Liver (tissue), 8 donors: ENCODE measurements at regions not wholly inside any gene's neighbourhood (a gene's known extent, or its start where the extent isn't known, plus 50 kb on each side); places are given as distances from the start of the nearest gene placed in this dataset.

Experiments
- DNase-seq: peaks from one replicate; pipeline ENCODE4 v3.0.0-alpha.2; 2017; ENCODE audit warnings: low spot score
- H3K27ac ChIP-seq, 2 donors: one replicate each; pipeline ENCODE4 v1.7.0; 2013; ENCODE audit warnings: inconsistent platforms in 2 of 2, low read length in 2 of 2, control low read depth in 1 of 2, low read depth in 1 of 2, mild to moderate bottlenecking in 1 of 2
- H3K27me3 ChIP-seq, 4 donors: one replicate each; pipeline versions ENCODE4 v1.6.1 to v1.7.0; 2013; ENCODE audit warnings: low read length in 3 of 4, inconsistent platforms in 1 of 4, mild to moderate bottlenecking in 1 of 4, moderate library complexity in 1 of 4; ENCODE audit not compliant: control insufficient read depth in 4 of 4, insufficient read depth in 4 of 4
- H3K36me3 ChIP-seq, 4 donors: one replicate each; pipeline versions ENCODE4 v1.6.1 to v1.7.0; 2013; ENCODE audit warnings: low read length in 3 of 4, mild to moderate bottlenecking in 3 of 4, low read depth in 1 of 4, moderate library complexity in 1 of 4; ENCODE audit not compliant: control insufficient read depth in 4 of 4, insufficient read depth in 3 of 4
- H3K4me1 ChIP-seq, 4 donors: one replicate each; pipeline versions ENCODE4 v1.6.1 to v1.7.0; 2013; ENCODE audit warnings: low read length in 3 of 4, mild to moderate bottlenecking in 3 of 4, moderate library complexity in 1 of 4; ENCODE audit not compliant: control insufficient read depth in 4 of 4, insufficient read depth in 4 of 4
- H3K4me3 ChIP-seq, 3 donors: one replicate each; pipeline versions ENCODE4 v1.6.1 to v1.7.0; 2013; ENCODE audit warnings: low read length in 3 of 3, control low read depth in 1 of 3, low read depth in 1 of 3, mild to moderate bottlenecking in 1 of 3
- H3K9ac ChIP-seq, 2 donors: one replicate each; pipeline ENCODE4 v1.7.0; 2013; ENCODE audit warnings: low read length in 2 of 2, mild to moderate bottlenecking in 2 of 2, moderate library complexity in 2 of 2, control low read depth in 1 of 2, low read depth in 1 of 2
- H3K9me3 ChIP-seq, 4 donors: one replicate each; pipeline versions ENCODE4 v1.6.1 to v1.7.0; 2013; ENCODE audit warnings: low read length in 3 of 4; ENCODE audit not compliant: control insufficient read depth in 4 of 4
- EGR1 ChIP-seq, 2 donors: IDR thresholded peaks; 2 replicates each; pipeline ENCODE4 v1.6.1; 2016 to 2018; ENCODE audit warnings: antibody characterized with exemption in 2 of 2, low read depth in 2 of 2
- FOXA1 ChIP-seq: IDR thresholded peaks from 2 replicates; pipeline ENCODE4 v1.6.1; 2016; ENCODE audit warnings: antibody characterized with exemption
- FOXA2 ChIP-seq: IDR thresholded peaks from 2 replicates; pipeline ENCODE4 v1.6.1; 2016; ENCODE audit warnings: antibody characterized with exemption
- GABPA ChIP-seq, 2 donors: IDR thresholded peaks in 1 of 2; conservative IDR thresholded peaks in 1 of 2; 2 replicates each; pipeline ENCODE4 v1.6.1; 2016; ENCODE audit warnings: antibody characterized with exemption in 2 of 2, mild to moderate bottlenecking in 1 of 2, moderate library complexity in 1 of 2
- HNF4A ChIP-seq, 2 donors: conservative IDR thresholded peaks; 2 replicates each; pipeline ENCODE4 v1.6.1; 2016; ENCODE audit warnings: antibody characterized with exemption in 2 of 2, mild to moderate bottlenecking in 2 of 2
- HNF4G ChIP-seq: IDR thresholded peaks from 2 replicates; pipeline ENCODE4 v1.6.1; 2016; ENCODE audit warnings: antibody characterized with exemption
- JUND ChIP-seq, 2 donors: IDR thresholded peaks; 2 replicates each; pipeline ENCODE4 v1.6.1; 2016; ENCODE audit warnings: antibody characterized with exemption in 2 of 2
- NR2F2 ChIP-seq: IDR thresholded peaks from 2 replicates; pipeline ENCODE4 v1.6.1; 2016; ENCODE audit warnings: antibody characterized with exemption
- RAD21 ChIP-seq, 2 donors: IDR thresholded peaks; 2 replicates each; pipeline ENCODE4 v1.6.1; 2016; ENCODE audit warnings: antibody characterized with exemption in 2 of 2, mild to moderate bottlenecking in 2 of 2
- RXRA ChIP-seq, 2 donors: IDR thresholded peaks; 2 replicates each; pipeline ENCODE4 v1.6.1; 2017 to 2018; ENCODE audit warnings: antibody characterized with exemption in 2 of 2, mild to moderate bottlenecking in 1 of 2
- SP1 ChIP-seq: IDR thresholded peaks from 2 replicates; pipeline ENCODE4 v1.6.1; 2018; ENCODE audit warnings: antibody characterized with exemption, mild to moderate bottlenecking
- TAF1 ChIP-seq: conservative IDR thresholded peaks from 2 replicates; pipeline ENCODE4 v1.6.1; 2016; ENCODE audit warnings: antibody characterized with exemption, mild to moderate bottlenecking
- YY1 ChIP-seq: IDR thresholded peaks from 2 replicates; pipeline ENCODE4 v1.6.1; 2016; ENCODE audit warnings: antibody characterized with exemption, mild to moderate bottlenecking
- ZBTB33 ChIP-seq: IDR thresholded peaks from 2 replicates; pipeline ENCODE4 v1.6.1; 2016; ENCODE audit warnings: antibody characterized with exemption
- WGBS: extraction: QIAGEN DNeasy Blood & Tissue Kit; methylation state at CpG from one replicate; pipeline ENCODE4 v1.1.7; 2013; 5-methylcytosine and 5-hydroxymethylcytosine counted together
- TF ChIP-seq, protein P1 (sequence below): IDR thresholded peaks from 2 replicates; pipeline ENCODE4 v1.6.1; 2016; ENCODE audit warnings: antibody characterized with exemption, mild to moderate bottlenecking
- TF ChIP-seq, protein P2 (sequence below): fragments of 150-350 bp; IDR thresholded peaks from 2 replicates; pipeline ENCODE4 v1.5.1; 2017; ENCODE audit warnings: improper control_type of control experiment, low read depth, low read length; ENCODE audit not compliant: missing input control
- TF ChIP-seq, protein P3 (sequence below): IDR thresholded peaks from 2 replicates; pipeline ENCODE4 v1.6.1; 2016; ENCODE audit warnings: antibody characterized with exemption
- TF ChIP-seq, protein P4 (sequence below): IDR thresholded peaks from 2 replicates; pipeline ENCODE4 v1.6.1; 2016; ENCODE audit warnings: antibody characterized with exemption
- donor health status: healthy.
- donor health status: healthy.
- donor health status: healthy.
- donor health status: healthy.
- donor health status: healthy.

DNA sequence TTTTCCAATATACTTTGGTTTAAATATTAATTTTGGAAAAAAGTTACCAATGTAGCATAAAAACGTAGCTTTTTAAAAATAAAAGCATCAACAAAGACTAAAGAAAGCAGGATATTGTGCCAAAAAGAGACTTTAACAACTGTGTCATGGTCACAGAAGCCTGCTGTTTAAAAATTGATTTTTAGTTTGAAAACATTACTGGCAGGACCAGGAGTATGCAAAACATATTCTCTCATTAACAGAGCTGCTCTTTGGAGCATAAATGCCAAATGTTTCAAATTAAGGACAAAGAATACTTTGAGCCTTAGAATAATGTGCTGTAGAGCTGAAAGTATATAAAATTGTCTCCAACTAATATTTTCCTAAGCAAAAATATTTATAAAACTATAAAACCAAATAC is 279.0 kb downstream of the ARAP2 start:
- WGBS = 48% methylated on average over 1 of the region's 1 CpG
- H3K27ac ChIP-seq = no peak overlapping the region
- TF ChIP-seq, protein P1, sequence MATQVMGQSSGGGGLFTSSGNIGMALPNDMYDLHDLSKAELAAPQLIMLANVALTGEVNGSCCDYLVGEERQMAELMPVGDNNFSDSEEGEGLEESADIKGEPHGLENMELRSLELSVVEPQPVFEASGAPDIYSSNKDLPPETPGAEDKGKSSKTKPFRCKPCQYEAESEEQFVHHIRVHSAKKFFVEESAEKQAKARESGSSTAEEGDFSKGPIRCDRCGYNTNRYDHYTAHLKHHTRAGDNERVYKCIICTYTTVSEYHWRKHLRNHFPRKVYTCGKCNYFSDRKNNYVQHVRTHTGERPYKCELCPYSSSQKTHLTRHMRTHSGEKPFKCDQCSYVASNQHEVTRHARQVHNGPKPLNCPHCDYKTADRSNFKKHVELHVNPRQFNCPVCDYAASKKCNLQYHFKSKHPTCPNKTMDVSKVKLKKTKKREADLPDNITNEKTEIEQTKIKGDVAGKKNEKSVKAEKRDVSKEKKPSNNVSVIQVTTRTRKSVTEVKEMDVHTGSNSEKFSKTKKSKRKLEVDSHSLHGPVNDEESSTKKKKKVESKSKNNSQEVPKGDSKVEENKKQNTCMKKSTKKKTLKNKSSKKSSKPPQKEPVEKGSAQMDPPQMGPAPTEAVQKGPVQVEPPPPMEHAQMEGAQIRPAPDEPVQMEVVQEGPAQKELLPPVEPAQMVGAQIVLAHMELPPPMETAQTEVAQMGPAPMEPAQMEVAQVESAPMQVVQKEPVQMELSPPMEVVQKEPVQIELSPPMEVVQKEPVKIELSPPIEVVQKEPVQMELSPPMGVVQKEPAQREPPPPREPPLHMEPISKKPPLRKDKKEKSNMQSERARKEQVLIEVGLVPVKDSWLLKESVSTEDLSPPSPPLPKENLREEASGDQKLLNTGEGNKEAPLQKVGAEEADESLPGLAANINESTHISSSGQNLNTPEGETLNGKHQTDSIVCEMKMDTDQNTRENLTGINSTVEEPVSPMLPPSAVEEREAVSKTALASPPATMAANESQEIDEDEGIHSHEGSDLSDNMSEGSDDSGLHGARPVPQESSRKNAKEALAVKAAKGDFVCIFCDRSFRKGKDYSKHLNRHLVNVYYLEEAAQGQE = no peak
- TF ChIP-seq SP1 (no peak), GABPA (IDR thresholded peaks at IDR 0.05 in 1 of 2, conservative IDR thresholded peaks at IDR 0.05 in 1 of 2) (no peak), ZBTB33 (no peak), YY1 (no peak), TAF1 (no peak), EGR1 (IDR thresholded peaks at IDR 0.05; ENCODE audit: low read depth in 2 of 2) (no peak), RAD21 (IDR thresholded peaks at IDR 0.05) (no peak), JUND (IDR thresholded peaks at IDR 0.05) (no peak), NR2F2 (no peak), RXRA (IDR thresholded peaks at IDR 0.05) (no peak), FOXA2 (no peak), HNF4A (conservative IDR thresholded peaks at IDR 0.05) (no peak), FOXA1 (no peak)
- TF ChIP-seq, protein P2, sequence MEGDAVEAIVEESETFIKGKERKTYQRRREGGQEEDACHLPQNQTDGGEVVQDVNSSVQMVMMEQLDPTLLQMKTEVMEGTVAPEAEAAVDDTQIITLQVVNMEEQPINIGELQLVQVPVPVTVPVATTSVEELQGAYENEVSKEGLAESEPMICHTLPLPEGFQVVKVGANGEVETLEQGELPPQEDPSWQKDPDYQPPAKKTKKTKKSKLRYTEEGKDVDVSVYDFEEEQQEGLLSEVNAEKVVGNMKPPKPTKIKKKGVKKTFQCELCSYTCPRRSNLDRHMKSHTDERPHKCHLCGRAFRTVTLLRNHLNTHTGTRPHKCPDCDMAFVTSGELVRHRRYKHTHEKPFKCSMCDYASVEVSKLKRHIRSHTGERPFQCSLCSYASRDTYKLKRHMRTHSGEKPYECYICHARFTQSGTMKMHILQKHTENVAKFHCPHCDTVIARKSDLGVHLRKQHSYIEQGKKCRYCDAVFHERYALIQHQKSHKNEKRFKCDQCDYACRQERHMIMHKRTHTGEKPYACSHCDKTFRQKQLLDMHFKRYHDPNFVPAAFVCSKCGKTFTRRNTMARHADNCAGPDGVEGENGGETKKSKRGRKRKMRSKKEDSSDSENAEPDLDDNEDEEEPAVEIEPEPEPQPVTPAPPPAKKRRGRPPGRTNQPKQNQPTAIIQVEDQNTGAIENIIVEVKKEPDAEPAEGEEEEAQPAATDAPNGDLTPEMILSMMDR = no peak
- TF ChIP-seq, protein P3, sequence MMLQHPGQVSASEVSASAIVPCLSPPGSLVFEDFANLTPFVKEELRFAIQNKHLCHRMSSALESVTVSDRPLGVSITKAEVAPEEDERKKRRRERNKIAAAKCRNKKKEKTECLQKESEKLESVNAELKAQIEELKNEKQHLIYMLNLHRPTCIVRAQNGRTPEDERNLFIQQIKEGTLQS = no peak
- TF ChIP-seq, protein P4, sequence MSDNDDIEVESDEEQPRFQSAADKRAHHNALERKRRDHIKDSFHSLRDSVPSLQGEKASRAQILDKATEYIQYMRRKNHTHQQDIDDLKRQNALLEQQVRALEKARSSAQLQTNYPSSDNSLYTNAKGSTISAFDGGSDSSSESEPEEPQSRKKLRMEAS = no peak
- H3K9me3 ChIP-seq = no peaks in the 10 kb centered on the region
- no peak for DNase-seq
- no peak overlapping the region for H3K4me3 ChIP-seq
- no peak overlapping the region for H3K9ac ChIP-seq
- H3K36me3 ChIP-seq = no peaks in the 10 kb centered on the region
- H3K27me3 ChIP-seq = no peaks in the 10 kb centered on the region
- no peaks in the 10 kb centered on the region for H3K4me1 ChIP-seq

- Histone ChIP-seq H3K27me3 (no peaks in the 10 kb centered on the region), H3K9ac (no peak overlapping the region), H3K4me3 (no peak overlapping the region), H3K4me1 (no peaks in the 10 kb centered on the region), H3K36me3 (no peaks in the 10 kb centered on the region), H3K27ac (no peak overlapping the region), H3K9me3 (no peaks in the 10 kb centered on the region)
- DNase-seq = no peak
- TF ChIP-seq, protein P1 = no peak
- no peak for TF ChIP-seq RAD21 (IDR thresholded peaks at IDR 0.05)
- TF ChIP-seq YY1 = no peak
- no peak for TF ChIP-seq JUND (IDR thresholded peaks at IDR 0.05)
- TF ChIP-seq FOXA1 = no peak
- no peak for TF ChIP-seq SP1
- no peak for TF ChIP-seq HNF4G
- TF ChIP-seq, protein P3 = no peak
- TF ChIP-seq, protein P2 = no peak
Observed at GRCh38 chr4:35966566-35966965, 277.7 kb downstream of the ARAP2 start.
